GM18907 (cell line): ENCODE measurements at regions not wholly inside any gene's neighbourhood (a gene's known extent, or its start where the extent isn't known, plus 50 kb on each side); places are given as distances from the start of the nearest gene placed in this dataset.

ENCODE experiments used
- ATAC-seq: cut with Tn5 transposase; IDR thresholded peaks from one replicate; pipeline ENCODE4 v1.9.1; 2021; ENCODE audit warnings: mild to moderate bottlenecking, moderate library complexity; ENCODE audit not compliant: unreplicated experiment

- no peak for ATAC-seq
These were observed 283.0 kb upstream of the PCSK5 start for GRCh38 chr9:75607521-75607920.

DNA sequence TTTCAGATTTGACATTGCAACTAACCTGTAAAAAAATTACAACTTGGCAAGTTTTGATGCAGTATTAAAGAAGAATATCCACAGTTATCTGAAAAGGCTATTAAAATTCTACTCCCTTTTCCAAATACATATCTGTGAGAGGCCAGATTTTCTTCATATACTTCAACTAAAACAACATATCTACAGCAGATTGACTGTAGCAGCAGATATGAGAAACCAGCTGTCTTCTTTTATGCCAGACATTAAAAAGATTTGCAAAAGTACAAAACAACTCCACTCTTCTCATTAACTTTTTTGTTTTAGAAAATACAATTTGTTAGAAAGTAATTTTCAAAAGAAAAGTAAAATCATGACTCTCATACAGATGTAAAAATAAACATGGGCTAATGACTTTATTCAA lies 281.1 kb upstream of the PCSK5 start:
- no peak for ATAC-seq

DNA sequence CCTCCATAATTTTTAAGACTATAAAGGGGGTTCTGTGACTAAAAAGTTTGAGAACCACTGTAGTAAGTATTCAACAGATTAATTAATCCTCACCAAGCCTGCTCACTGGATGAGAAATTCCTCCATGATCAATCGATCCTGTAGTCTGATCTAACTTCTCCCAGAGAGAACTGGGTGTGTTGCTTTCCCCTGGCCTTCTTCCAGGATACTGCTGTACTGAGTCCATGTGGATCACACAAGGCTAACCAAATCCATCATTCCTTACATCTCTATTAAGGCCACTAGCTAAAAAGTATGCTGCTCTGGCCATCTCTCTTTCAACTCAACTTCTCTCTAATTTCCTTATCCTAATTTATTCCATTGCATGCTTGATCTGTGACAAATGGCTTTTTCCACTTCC lies 280.2 kb upstream of the PCSK5 start:
- ATAC-seq: no peak

GRCh38 chr9:75612205-75612604 lies 278.3 kb upstream of the PCSK5 start:
- no peak for ATAC-seq

DNA sequence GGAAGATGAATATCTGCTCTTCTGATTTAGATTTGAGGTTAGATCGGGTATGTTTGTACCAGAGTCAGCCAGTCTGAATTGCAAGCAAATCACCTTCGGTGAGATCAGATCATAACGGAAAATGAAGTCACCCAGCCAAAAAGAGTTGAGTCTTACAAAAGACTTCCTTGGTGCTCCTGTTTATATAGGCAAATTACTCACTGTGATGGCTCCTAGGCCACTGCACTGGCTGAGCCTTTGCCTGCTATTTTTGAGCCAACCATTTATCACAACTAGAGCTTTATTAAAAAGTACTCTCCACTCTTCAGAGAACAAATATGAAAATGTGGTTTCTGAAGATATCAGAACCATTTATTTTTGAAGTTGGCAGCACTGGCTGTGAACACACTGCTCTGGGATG lies 277.7 kb upstream of the PCSK5 start:
- no peak for ATAC-seq

- ATAC-seq: no peak
These were observed 275.2 kb upstream of the PCSK5 start for GRCh38 chr9:75615284-75615683.

DNA sequence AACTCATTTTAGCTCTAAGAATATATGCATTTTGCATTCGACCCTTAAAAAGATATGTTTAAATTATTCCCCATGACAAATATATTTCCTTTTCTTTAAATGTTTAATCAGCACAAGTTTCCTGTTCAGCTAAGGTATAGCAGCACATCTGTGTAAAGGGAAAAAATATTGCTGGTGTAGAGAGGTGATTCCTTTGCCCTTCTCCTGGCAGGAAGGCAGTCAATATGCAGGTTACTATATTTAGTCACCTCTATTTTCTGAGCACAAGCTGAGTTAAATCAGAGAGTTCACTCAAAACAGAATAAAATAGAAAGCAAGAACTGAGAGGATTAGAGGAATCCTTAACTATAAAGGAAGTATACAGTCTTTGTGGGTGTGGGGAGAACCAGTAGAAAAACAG lies 274.4 kb upstream of the PCSK5 start:
- no peak for ATAC-seq

GRCh38 chr9:75616841-75617566 lies 273.5 kb upstream of the PCSK5 start:
- no peak for ATAC-seq

DNA sequence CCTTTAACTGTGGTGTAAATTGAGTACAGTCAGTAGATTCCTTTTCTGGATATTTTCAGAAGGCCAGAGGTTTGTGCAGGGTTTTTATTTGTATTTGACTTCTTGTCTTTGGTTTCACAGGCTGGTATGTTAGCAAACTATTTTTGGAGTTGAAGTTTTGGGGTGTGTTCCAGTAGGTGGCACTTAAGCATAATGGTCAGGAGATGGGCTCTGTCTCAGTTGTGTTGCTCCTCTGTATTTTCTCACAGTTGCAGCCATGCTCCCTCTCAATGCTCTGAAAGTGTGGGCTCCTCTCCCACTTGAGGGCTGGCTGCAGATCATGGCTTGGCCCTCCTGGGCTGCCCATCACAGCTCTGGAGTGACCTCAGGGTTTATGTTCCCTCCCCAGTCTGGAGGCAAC lies 267.0 kb upstream of the PCSK5 start:
- ATAC-seq: no peak

- ATAC-seq: no peak
These were observed 265.5 kb upstream of the PCSK5 start for GRCh38 chr9:75624998-75625397.

DNA sequence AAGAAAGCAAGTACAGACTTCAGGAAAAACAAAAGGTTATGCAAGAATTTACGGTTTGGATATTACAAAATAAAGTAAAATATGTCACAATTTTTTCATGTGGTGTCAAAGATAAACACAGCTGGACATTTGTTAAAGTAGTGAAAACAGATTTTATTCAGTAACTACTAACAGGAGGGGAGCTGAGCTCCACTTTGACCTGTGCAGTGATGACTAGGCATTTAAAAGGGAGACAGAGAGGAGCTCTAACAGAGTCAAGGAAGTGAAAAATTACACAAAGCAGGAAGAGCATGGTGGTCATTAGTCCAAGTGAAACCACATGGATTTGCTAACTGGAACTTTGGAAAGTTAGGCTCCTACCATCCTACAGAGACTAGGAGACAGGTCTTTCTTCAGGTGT lies 263.6 kb upstream of the PCSK5 start:
- ATAC-seq: no peak

DNA sequence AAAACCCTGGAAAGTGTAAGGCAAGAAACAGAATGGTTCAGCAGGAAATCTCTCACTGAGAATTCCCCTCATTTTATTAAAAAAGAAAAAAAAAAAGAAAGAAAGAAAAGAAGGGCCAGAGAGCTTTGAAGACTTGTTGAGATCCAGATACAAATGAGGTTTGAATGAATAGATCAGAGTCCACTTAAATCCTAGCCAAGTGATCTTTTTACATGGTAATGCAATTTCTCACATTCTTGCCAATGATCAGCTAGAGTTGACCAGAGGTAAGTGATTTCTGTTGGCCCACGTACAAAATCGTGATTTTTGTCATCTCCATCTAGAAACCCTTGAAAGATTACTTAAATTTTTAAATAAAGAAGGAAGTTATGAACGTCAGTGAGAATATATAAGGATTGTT lies 261.5 kb upstream of the PCSK5 start:
- no peak for ATAC-seq

GRCh38 chr9:75633451-75634057 lies 256.9 kb upstream of the PCSK5 start:
- no peak for ATAC-seq

- no peak for ATAC-seq
These were observed 253.9 kb upstream of the PCSK5 start for GRCh38 chr9:75636427-75637045.

GRCh38 chr9:75639971-75640610 lies 250.4 kb upstream of the PCSK5 start:
- ATAC-seq: no peak

GRCh38 chr9:75642522-75642921 lies 248.0 kb upstream of the PCSK5 start:
- ATAC-seq: no peak

DNA sequence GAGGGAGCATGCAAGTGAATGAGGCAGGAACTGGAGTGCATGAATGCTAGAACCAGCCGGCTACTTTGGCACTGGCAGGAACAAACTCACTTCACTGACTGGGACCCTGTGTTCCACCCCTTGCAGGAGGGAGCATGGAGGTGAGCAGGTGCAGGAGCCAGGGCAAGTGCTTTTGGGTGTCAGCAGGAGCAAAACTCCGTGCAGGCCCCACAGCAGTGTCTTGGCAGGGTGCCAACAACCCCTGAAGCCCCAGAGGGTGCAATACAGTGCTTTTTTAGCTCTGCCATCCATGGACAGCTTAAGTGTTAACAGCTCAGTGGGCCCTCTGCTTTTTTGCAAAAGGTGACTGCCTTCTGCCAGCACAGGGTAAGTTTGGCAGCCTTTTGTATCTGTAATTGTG lies 245.8 kb upstream of the PCSK5 start:
- ATAC-seq: no peak

DNA sequence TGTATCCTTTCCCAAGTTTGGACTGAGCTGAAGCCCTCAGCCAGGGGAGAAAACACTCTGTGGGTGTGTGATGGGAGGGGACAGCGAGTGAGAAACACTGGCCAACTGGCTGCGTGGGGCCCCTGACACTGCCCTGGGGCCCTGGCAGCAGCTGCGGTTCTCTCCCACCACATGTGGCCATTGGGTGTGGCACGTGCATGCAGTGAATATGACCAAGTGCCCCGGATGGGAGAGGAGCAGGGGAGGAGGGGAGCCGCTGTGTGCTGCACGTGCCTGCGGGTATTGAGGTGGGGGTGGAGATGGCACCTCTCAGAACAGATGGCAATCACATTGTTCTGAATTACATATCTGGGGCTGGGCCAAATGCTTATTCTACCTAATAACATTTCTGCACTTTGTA lies 242.4 kb upstream of the PCSK5 start:
- ATAC-seq: no peak

DNA sequence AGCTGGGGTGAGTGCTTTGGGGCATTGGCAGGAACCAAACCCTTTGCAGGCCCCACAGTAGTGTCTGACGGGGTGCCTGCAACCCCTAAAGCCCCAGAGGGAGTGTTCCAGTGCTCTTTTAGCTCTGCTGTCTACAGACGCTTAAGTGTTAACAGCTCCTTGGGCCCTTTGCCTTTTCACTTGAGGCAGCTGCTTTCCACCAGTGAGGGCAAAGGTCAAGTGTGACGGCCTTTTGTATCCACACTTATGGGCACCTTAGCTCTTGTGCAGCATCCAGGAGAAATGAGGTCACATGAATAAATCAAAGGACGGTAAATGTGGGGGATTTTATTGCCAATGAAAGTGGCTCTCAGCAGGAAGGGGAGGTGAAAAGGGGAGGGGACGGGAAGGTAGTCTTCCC lies 241.4 kb upstream of the PCSK5 start:
- ATAC-seq: no peak

GRCh38 chr9:75651709-75652108 lies 238.8 kb upstream of the PCSK5 start:
- ATAC-seq: no peak

GRCh38 chr9:75653335-75653734 lies 237.1 kb upstream of the PCSK5 start:
- no peak for ATAC-seq

GRCh38 chr9:75653750-75654149 lies 236.7 kb upstream of the PCSK5 start:
- no peak for ATAC-seq
